Hematopoietic multipotent progenitor cell treated with erythropoietin and hydrocortisone succinate and interleukin-3 and kit ligand, for 4 days (in vitro differentiated cells): ENCODE measurements at regions not wholly inside any gene's neighbourhood (a gene's known extent, or its start where the extent isn't known, plus 50 kb on each side); places are given as distances from the start of the nearest gene placed in this dataset.
"Not testable (repeated sequence)": the region's sequence is repeated elsewhere in the genome, so short reads cannot be mapped to it uniquely, and the experiment has no call there.

Experiments
- DNase-seq: peaks from one replicate; pipeline ENCODE4 v3.0.0-alpha.2; 2015

- not testable (repeated sequence) for DNase-seq
Observed at GRCh38 chr20:25772437-25772836, 75.8 kb upstream of the ZNF337 start.

- DNase-seq = not testable (repeated sequence)
Observed at GRCh38 chr20:25771818-25772217, 75.2 kb upstream of the ZNF337 start.

- DNase-seq = no peak
Observed at GRCh38 chr20:25761596-25761995, 64.9 kb upstream of the ZNF337 start.

GRCh38 chr20:25761046-25761445 lies 64.4 kb upstream of the ZNF337 start:
- DNase-seq = not testable (repeated sequence)

- peak; percentile 75 for DNase-seq
Observed at GRCh38 chr20:25750765-25751696, 54.4 kb upstream of the ZNF337 start.

- no peak for DNase-seq
Observed at GRCh38 chr20:25750220-25750764, 53.6 kb upstream of the ZNF337 start.

- no peak for DNase-seq
Observed at GRCh38 chr20:25749649-25750048, 53.0 kb upstream of the ZNF337 start.
